ENCODE measurements at regions not wholly inside any gene's neighbourhood (a gene's known extent, or its start where the extent isn't known, plus 50 kb on each side); places are given as distances from the start of the nearest gene placed in this dataset.

DNA sequence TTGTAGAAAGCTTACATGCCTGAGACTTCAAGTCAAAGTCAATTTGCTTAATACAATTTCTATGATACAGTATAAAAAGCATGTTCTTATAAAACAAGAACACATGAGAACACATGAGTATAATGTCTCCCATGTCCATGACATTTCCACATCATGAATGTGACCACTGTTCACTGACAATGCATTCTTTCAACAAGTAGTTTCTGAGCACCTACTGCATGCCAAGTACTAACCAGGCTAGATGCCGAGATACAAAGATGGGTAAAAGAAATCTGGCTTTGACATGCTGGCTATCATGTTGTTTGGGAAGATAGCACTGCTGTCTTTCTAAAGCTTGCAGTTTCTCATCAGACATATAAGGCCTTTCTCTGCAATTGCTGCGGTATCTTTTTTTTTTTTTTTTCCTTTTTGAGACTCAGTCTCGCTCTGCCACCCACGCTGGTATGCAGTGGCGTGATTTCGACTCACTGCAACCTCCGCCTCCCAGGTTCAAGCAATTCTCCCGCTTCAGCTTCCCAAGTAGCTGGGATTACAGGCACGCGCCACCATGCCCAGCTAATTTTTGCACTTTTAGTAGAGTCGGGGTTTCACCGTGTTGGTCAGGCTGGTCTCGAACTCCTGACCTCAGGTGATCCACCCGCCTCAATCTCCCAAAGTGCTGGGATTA, 123.6 kb upstream of the DST start:
- Histone ChIP-seq H3K4me1 (ENCODE audit: insufficient read depth, low read length) (no peaks in the 10 kb centered on the region), H3K4me3 (ENCODE audit: low read length) (no peak overlapping the region)
- POLR2A ChIA-PET = no interaction called here

DNA sequence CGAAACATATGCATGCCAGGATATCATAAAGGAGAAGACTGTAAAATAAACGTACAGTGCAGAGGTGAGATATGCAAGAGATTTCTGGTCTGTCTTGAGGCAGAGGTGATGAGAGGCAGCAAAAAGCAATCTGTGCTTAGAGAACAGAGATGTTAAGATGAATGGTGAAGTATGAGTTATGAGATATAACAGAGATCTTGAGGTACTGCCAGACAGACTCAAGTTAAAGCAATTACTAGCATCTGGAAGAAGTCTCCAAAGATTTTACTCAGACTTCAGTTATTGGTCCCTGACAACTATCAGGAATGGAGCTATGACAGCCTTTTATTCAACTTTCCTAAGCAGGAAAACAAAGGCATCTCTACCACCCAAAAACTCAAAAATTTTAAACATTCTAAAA, 122.8 kb upstream of the DST start:
- Histone ChIP-seq H3K36me3 (ENCODE audit: insufficient read depth, low read length) (no peaks in the 10 kb centered on the region), H3K27ac (ENCODE audit: low read depth, low read length) (no peak overlapping the region), H3K27me3 (ENCODE audit: insufficient read depth, low read length, poor library complexity, severe bottlenecking) (no peaks in the 10 kb centered on the region), H3K4me1 (ENCODE audit: insufficient read depth, low read length) (no peaks in the 10 kb centered on the region), H3K9me3 (ENCODE audit: low read length) (no peaks in the 10 kb centered on the region), H3K4me3 (ENCODE audit: low read length) (no peak overlapping the region)
- Mint-ChIP-seq H3K27me3 (peaks cover 0 to 6% of the 10 kb centered on the region in 2 donors), H3K4me1 (no peaks in the 10 kb centered on the region), H3K9me3 (peaks cover 0 to 3% (median 0%) of the 10 kb centered on the region in 5 donors), H3K27ac (no peak overlapping the region), H3K4me3 (no peak overlapping the region), H3K36me3 (no peaks in the 10 kb centered on the region)
- ChIA-PET CTCF (no interaction called here), POLR2A (no interaction called here)
- DNase-seq = no peak

More for the DNA sequence above, 123.6 kb upstream of the DST start:
- Mint-ChIP-seq H3K9me3 (peaks cover 0 to 3% (median 0%) of the 10 kb centered on the region in 5 donors), H3K4me1 (no peaks in the 10 kb centered on the region), H3K36me3 (no peaks in the 10 kb centered on the region), H3K4me3 (no peak overlapping the region), H3K27ac (no peak overlapping the region), H3K27me3 (peaks cover 0 to 6% of the 10 kb centered on the region in 2 donors)
- Histone ChIP-seq H3K9me3 (ENCODE audit: low read length) (no peaks in the 10 kb centered on the region), H3K27me3 (ENCODE audit: insufficient read depth, low read length, poor library complexity, severe bottlenecking) (no peaks in the 10 kb centered on the region), H3K36me3 (ENCODE audit: insufficient read depth, low read length) (no peaks in the 10 kb centered on the region), H3K27ac (ENCODE audit: low read depth, low read length) (no peak overlapping the region)
- DNase-seq = no peak
- CTCF ChIA-PET = no interaction called here

DNA sequence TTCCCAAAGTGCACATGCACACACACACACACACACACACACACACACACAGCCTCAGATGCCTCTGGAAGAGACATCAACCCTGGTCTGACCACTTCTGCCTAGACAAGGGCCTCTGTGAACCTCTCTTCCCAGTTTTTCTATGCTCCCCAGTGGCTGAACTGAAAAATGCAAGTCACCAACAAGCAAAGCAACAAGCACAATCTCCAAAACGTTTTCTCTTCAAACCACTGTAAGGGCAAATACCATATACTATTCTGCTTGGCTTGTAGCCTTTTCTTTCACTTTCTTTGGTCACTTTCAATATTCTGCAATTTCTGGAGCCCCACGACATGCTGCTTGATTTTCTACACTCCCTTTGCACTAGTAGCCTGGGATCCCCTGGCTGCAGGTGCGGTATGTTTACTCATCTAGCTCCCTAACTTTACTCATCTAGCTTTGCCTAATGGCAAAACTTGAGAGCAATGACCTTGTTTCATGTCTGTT, 121.4 kb upstream of the DST start:
- ChIA-PET POLR2A (no interaction called here), CTCF (no interaction called here)
- H3K36me3 ChIP-seq (ENCODE audit: insufficient read depth, low read length) = no peaks in the 10 kb centered on the region
- Mint-ChIP-seq H3K9me3 (peaks cover 0 to 3% (median 0%) of the 10 kb centered on the region in 5 donors), H3K4me1 (no peaks in the 10 kb centered on the region), H3K36me3 (no peaks in the 10 kb centered on the region), H3K4me3 (no peak overlapping the region), H3K27me3 (peaks cover 0 to 6% of the 10 kb centered on the region in 2 donors), H3K27ac (no peak overlapping the region)
- no peaks in the 10 kb centered on the region for H3K9me3 ChIP-seq (ENCODE audit: low read length)
- no peak overlapping the region for H3K27ac ChIP-seq (ENCODE audit: low read depth, low read length)
- no peak for DNase-seq
- no peaks in the 10 kb centered on the region for H3K4me1 ChIP-seq (ENCODE audit: insufficient read depth, low read length)
- no peak overlapping the region for H3K4me3 ChIP-seq (ENCODE audit: low read length)
- H3K27me3 ChIP-seq (ENCODE audit: insufficient read depth, low read length, poor library complexity, severe bottlenecking) = no peaks in the 10 kb centered on the region

DNA sequence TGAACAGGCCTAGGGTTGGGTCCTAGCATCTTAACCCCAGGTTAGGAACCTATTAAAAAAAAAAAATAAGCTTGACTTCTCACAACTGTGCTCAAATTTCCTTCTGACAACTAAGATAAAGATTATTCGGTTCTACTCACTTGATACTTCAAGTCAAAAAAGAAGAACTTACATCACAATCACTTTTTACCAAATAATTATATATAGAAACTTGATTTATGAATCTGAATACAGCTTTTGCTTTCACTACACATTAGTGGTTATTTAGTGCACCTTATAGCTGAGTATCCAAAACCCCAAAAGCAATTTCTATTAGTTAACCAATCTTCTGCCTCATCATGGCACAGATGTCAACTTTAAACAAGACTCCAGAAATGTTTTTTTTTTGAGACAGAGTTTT, 119.0 kb upstream of the DST start:
- H3K9me3 ChIP-seq (ENCODE audit: low read length) = no peaks in the 10 kb centered on the region
- CTCF ChIA-PET = no interaction called here
- no peak overlapping the region for H3K27ac Mint-ChIP-seq

DNA sequence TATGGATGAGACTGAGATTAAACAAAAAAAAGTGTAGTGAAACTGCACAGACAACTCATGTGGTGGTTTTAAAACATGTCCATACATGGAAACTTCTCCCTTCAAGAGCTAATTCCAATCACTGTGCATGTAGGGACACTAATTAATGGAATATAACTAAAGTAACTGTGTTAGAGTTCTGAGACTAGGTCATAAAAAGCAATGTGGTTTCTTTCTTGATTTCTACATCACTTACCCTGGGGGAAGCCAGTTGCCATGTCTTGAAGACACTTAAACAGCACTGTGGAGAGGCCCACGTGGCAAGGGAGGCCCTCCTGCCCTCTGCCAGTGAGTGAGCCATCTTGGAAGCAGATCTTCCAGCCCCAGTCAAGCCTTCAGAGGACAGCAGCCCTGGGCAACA, 118.2 kb upstream of the DST start:
- H3K4me3 Mint-ChIP-seq = no peak overlapping the region
- ChIA-PET CTCF (no interaction called here), POLR2A (no interaction called here)
- H3K27ac Mint-ChIP-seq = no peak overlapping the region
- DNase-seq = no peak
- H3K4me1 Mint-ChIP-seq = no peaks in the 10 kb centered on the region
- peaks cover 0 to 3% of the 10 kb centered on the region in 2 donors for H3K27me3 Mint-ChIP-seq
- Histone ChIP-seq H3K27me3 (ENCODE audit: insufficient read depth, low read length, poor library complexity, severe bottlenecking) (no peaks in the 10 kb centered on the region), H3K36me3 (ENCODE audit: insufficient read depth, low read length) (no peaks in the 10 kb centered on the region), H3K4me3 (ENCODE audit: low read length) (no peak overlapping the region), H3K27ac (ENCODE audit: low read depth, low read length) (no peak overlapping the region), H3K4me1 (ENCODE audit: insufficient read depth, low read length) (no peaks in the 10 kb centered on the region), H3K9me3 (ENCODE audit: low read length) (no peaks in the 10 kb centered on the region)
- peaks cover 0 to 3% (median 0%) of the 10 kb centered on the region in 5 donors for H3K9me3 Mint-ChIP-seq
- no peaks in the 10 kb centered on the region for H3K36me3 Mint-ChIP-seq

More for the DNA sequence above, 119.0 kb upstream of the DST start:
- no peak for DNase-seq
- POLR2A ChIA-PET = no interaction called here
- no peaks in the 10 kb centered on the region for H3K27me3 ChIP-seq (ENCODE audit: insufficient read depth, low read length, poor library complexity, severe bottlenecking)
- no peaks in the 10 kb centered on the region for H3K36me3 ChIP-seq (ENCODE audit: insufficient read depth, low read length)
- Mint-ChIP-seq H3K27me3 (peaks cover 0 to 3% of the 10 kb centered on the region in 2 donors), H3K9me3 (peaks cover 0 to 3% (median 0%) of the 10 kb centered on the region in 5 donors), H3K4me3 (no peak overlapping the region), H3K4me1 (no peaks in the 10 kb centered on the region), H3K36me3 (no peaks in the 10 kb centered on the region)
- H3K27ac ChIP-seq (ENCODE audit: low read depth, low read length) = no peak overlapping the region
- H3K4me1 ChIP-seq (ENCODE audit: insufficient read depth, low read length) = no peaks in the 10 kb centered on the region
- H3K4me3 ChIP-seq (ENCODE audit: low read length) = no peak overlapping the region

DNA sequence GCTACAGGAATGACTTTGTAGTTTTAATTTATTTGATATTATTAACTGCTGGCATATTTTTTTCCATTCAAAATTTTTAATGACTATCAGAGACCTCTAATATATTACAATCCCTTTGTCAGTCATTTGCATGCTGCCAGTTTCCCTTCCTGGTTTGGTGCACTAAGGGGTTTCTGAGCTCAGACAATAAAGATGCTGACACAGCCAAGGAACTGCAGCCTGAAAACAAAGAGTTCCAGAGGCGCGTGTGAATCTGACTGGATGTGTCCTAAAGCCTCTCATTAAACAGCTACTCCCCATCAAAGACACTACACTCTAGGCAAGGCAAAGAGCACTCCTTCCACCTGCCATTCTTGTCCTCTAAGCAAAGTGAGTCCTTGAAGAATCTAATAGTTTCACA, 116.8 kb upstream of the DST start:
- no peak overlapping the region for H3K27ac ChIP-seq (ENCODE audit: low read depth, low read length)
- DNase-seq = no peak
- no peaks in the 10 kb centered on the region for H3K36me3 ChIP-seq (ENCODE audit: insufficient read depth, low read length)
- no peaks in the 10 kb centered on the region for H3K4me1 ChIP-seq (ENCODE audit: insufficient read depth, low read length)
- Mint-ChIP-seq H3K9me3 (peaks cover 0 to 3% (median 0%) of the 10 kb centered on the region in 5 donors), H3K36me3 (no peaks in the 10 kb centered on the region), H3K4me3 (no peak overlapping the region), H3K27me3 (peaks cover 1 to 7% of the 10 kb centered on the region in 2 donors), H3K27ac (peak overlapping the region in 1 of 8 donors; percentile 58), H3K4me1 (no peaks in the 10 kb centered on the region)
- H3K9me3 ChIP-seq (ENCODE audit: low read length) = no peaks in the 10 kb centered on the region
- H3K4me3 ChIP-seq (ENCODE audit: low read length) = no peak overlapping the region
- ChIA-PET POLR2A (no interaction called here), CTCF (no interaction called here)
- no peaks in the 10 kb centered on the region for H3K27me3 ChIP-seq (ENCODE audit: insufficient read depth, low read length, poor library complexity, severe bottlenecking)

DNA sequence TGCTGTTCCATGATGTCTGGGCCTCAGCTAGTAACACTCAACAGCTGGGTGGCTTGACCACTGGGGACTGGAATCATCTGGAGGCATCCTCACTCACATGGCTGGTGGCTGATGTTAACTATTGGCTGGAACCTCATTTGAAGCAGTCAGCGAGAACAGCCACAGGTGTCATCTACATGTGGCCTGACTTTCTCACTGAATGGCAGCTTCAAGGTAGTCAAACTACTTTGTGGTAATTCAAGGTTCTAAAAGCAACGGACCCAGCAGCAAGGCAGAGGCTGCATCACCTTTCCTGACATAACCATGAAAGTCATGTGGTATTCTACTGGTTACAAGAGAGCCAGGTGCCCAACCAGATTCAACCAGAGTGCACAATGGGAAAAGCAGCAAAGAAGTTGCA, 115.9 kb upstream of the DST start:
- Mint-ChIP-seq H3K4me3 (no peak overlapping the region), H3K4me1 (no peaks in the 10 kb centered on the region), H3K27ac (no peak overlapping the region), H3K36me3 (no peaks in the 10 kb centered on the region), H3K9me3 (peaks cover 0 to 3% (median 0%) of the 10 kb centered on the region in 5 donors), H3K27me3 (peaks cover 1 to 3% of the 10 kb centered on the region in 2 donors)
- no peak overlapping the region for H3K27ac ChIP-seq (ENCODE audit: low read depth, low read length)
- no peaks in the 10 kb centered on the region for H3K4me1 ChIP-seq (ENCODE audit: insufficient read depth, low read length)
- no peaks in the 10 kb centered on the region for H3K27me3 ChIP-seq (ENCODE audit: insufficient read depth, low read length, poor library complexity, severe bottlenecking)
- H3K4me3 ChIP-seq (ENCODE audit: low read length) = no peak overlapping the region
- H3K9me3 ChIP-seq (ENCODE audit: low read length) = no peaks in the 10 kb centered on the region
- no peaks in the 10 kb centered on the region for H3K36me3 ChIP-seq (ENCODE audit: insufficient read depth, low read length)
- CTCF ChIA-PET = no interaction called here
- DNase-seq = no peak
- POLR2A ChIA-PET = no interaction called here

DNA sequence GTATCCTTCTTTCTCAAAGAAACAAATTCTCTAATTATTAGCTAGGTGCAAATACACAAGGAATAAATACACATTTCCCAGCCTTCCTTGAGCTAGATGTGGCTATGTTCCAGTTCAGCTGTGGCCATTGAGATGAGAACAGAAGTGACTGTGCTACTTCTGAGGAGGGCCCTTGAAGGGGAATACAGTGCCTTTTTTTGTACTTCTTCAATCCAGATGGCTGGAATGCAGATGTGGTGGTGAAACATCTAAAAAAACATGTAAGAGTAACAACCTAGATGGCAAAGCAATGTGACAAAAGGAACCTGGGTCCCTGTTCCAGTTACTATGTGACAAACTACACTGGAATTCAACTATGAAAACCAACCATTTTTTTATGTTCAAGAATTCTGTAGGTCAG, 115.4 kb upstream of the DST start:
- no peaks in the 10 kb centered on the region for H3K9me3 ChIP-seq (ENCODE audit: low read length)
- peaks cover 1 to 3% of the 10 kb centered on the region in 2 donors for H3K27me3 Mint-ChIP-seq
- no peaks in the 10 kb centered on the region for H3K36me3 ChIP-seq (ENCODE audit: insufficient read depth, low read length)
- no peak overlapping the region for H3K4me3 ChIP-seq (ENCODE audit: low read length)
- H3K27ac Mint-ChIP-seq = no peak overlapping the region
- ChIA-PET CTCF (no interaction called here), POLR2A (no interaction called here)
- no peaks in the 10 kb centered on the region for H3K27me3 ChIP-seq (ENCODE audit: insufficient read depth, low read length, poor library complexity, severe bottlenecking)
- no peaks in the 10 kb centered on the region for H3K36me3 Mint-ChIP-seq
- DNase-seq = no peak
- H3K27ac ChIP-seq (ENCODE audit: low read depth, low read length) = no peak overlapping the region
- no peaks in the 10 kb centered on the region for H3K4me1 ChIP-seq (ENCODE audit: insufficient read depth, low read length)
- peaks cover 0 to 3% (median 0%) of the 10 kb centered on the region in 5 donors for H3K9me3 Mint-ChIP-seq
- no peaks in the 10 kb centered on the region for H3K4me1 Mint-ChIP-seq
- H3K4me3 Mint-ChIP-seq = no peak overlapping the region

All from CD8-positive, alpha-beta memory T cell (primary cell).